Stimulated activated CD4-positive, alpha-beta T cell treated with anti-CD3 and anti-CD28 coated beads, Interleukin-2, amount 100 ng/mL, for 4 hours (primary cell): ENCODE measurements at regions not wholly inside any gene's neighbourhood (a gene's known extent, or its start where the extent isn't known, plus 50 kb on each side); places are given as distances from the start of the nearest gene placed in this dataset.

Experiments
- DNase-seq: peaks from one replicate; pipeline ENCODE4 v3.0.0-alpha.2; 2020; ENCODE audit warnings: low read depth

- DNase-seq: no peak
Observed at GRCh38 chr11:32267679-32268187, 167.6 kb downstream of the WT1 start.

GRCh38 chr11:32273931-32274330 is 161.4 kb downstream of the WT1 start:
- DNase-seq: no peak

- DNase-seq: no peak
Observed at GRCh38 chr11:32279672-32280071, 155.7 kb downstream of the WT1 start.

- DNase-seq: no peak
Observed at GRCh38 chr11:32280339-32280738, 155.0 kb downstream of the WT1 start.

- DNase-seq: no peak
Observed at GRCh38 chr11:32288276-32288675, 147.1 kb downstream of the WT1 start.

GRCh38 chr11:32289701-32290100 is 145.6 kb downstream of the WT1 start:
- no peak for DNase-seq

- no peak for DNase-seq
Observed at GRCh38 chr11:32290783-32291182, 144.6 kb downstream of the WT1 start.

GRCh38 chr11:32297611-32298011 is 137.7 kb downstream of the WT1 start:
- DNase-seq: no peak

- DNase-seq: no peak
Observed at GRCh38 chr11:32302826-32303225, 132.5 kb downstream of the WT1 start.

- no peak for DNase-seq
Observed at GRCh38 chr11:32304521-32304920, 130.8 kb downstream of the WT1 start.

GRCh38 chr11:32305460-32305859 is 129.9 kb downstream of the WT1 start:
- DNase-seq: no peak

GRCh38 chr11:32307471-32307870 is 127.9 kb downstream of the WT1 start:
- no peak for DNase-seq

GRCh38 chr11:32307913-32308312 is 127.4 kb downstream of the WT1 start:
- DNase-seq: no peak

- no peak for DNase-seq
Observed at GRCh38 chr11:32309530-32310213, 125.7 kb downstream of the WT1 start.

GRCh38 chr11:32310214-32310601 is 125.1 kb downstream of the WT1 start:
- DNase-seq: no peak

GRCh38 chr11:32311346-32312065 is 123.8 kb downstream of the WT1 start:
- DNase-seq: no peak

GRCh38 chr11:32312206-32312817 is 123.0 kb downstream of the WT1 start:
- no peak for DNase-seq

- DNase-seq: no peak
Observed at GRCh38 chr11:32312865-32313403, 122.4 kb downstream of the WT1 start.

GRCh38 chr11:32313477-32313876 is 121.9 kb downstream of the WT1 start:
- no peak for DNase-seq

GRCh38 chr11:32315121-32315520 is 120.2 kb downstream of the WT1 start:
- no peak for DNase-seq

GRCh38 chr11:32316232-32316631 is 119.1 kb downstream of the WT1 start:
- DNase-seq: no peak

- DNase-seq: no peak
Observed at GRCh38 chr11:32316858-32317642, 118.3 kb downstream of the WT1 start.
